GM19351 (cell line): ENCODE measurements at regions not wholly inside any gene's neighbourhood (a gene's known extent, or its start where the extent isn't known, plus 50 kb on each side); places are given as distances from the start of the nearest gene placed in this dataset.
"Not testable (repeated sequence)": the region's sequence is repeated elsewhere in the genome, so short reads cannot be mapped to it uniquely, and the experiment has no call there.

Source experiments
- ATAC-seq: cut with Tn5 transposase; IDR thresholded peaks from one replicate; pipeline ENCODE4 v1.9.1; 2021; ENCODE audit warnings: mild to moderate bottlenecking, moderate library complexity; ENCODE audit not compliant: unreplicated experiment

DNA sequence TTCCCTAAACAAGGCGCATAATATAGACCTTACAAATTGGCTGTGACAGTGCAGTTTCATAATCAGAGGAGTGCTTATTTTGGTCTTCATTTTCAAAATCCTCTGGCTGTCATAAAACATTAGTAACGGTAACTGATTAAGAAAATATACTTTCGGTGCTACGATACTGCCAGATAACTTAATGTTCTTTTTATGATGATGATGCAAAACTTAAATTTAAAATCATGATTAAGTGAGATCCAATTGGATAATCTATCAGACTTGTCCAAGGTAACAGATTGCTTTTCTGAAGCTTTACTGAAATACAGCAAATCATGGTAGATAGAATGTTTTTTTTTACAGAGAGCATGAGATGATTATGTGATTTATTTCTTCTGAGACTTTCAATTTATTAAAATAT lies 364.2 kb upstream of the CNTN3 start:
- no peak for ATAC-seq

DNA sequence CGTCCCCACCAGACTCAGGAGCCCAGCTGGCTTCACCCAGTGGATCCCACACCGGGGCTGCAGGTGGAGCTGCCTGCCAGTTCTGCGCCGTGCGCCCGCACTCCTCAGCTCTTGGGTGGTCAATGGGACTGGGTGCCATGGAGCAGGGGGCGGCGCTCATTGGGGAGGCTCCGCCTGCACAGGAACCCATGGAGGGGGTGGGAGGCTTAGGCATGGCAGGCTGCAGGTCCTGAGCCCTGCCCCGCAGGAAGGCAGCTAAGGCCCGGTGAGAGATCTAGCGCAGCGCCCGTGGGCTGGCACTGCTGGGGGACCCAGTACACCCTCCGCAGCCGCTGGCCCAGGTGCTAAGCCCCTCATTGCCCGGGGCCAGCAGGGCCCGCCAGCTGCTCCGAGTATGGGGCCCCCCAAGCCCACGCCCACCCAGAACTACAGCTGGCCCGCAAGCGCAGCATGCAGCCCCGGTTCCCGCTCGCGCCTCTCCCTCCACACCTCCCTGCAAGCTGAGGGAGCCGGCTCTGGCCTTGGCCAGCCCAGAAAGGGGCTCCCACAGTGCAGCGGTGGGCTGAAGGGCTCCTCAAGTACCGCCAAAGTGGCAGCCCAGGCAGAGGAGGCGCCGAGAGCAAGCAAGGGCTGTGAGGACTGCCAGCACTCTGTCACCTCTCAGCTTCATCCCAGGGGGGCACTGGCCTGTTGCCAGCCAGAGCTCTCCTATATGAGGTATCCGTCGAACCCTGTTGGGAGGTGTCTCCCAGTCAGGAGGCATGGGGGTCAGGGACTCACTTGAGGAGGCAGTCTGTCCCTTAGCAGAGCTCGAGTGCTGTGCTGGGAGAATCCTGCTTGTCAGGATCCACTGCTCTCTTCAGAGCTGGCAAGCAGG lies 370.8 kb upstream of the CNTN3 start:
- not testable (repeated sequence) for ATAC-seq

DNA sequence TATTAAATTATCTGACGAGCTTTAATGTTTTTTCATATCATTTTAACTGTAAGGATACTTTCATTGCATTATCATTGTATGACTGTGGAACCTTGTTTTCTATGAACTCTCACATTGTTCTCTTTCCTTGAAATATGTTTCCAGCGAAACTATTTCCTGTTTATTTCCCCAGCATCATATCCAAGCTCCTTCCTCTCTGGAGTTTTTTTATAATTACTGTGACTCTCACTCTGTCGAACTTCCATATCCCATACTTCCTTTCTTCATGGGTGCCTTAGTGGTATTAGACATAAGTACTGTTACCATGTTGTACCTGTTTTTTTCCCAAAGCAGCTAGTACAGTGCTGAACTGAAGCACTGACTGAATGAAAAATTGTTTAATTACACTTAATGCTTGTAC lies 373.6 kb upstream of the CNTN3 start:
- no peak for ATAC-seq

GRCh38 chr3:74992898-74993297 lies 378.4 kb upstream of the CNTN3 start:
- ATAC-seq: no peak

DNA sequence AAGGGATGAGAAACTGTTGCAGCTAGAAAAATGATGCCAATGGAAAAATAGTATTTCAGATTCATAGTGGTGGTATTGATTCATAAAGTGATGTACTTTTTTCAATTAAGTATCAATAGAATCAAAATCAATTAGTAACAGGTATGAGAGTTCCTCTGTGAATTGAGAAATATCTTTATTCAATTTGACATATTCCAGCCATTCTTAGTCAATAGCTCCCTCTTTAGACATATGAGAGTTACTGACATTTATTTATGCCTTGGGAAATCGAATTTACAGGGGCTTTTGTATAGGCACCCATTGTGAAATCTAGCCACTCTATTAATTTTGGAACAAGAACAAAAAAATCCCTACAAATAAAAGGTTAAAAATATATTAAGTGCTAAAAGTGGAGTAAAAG lies 386.9 kb upstream of the CNTN3 start:
- no peak for ATAC-seq

- no peak for ATAC-seq
These were observed 398.4 kb upstream of the CNTN3 start for GRCh38 chr3:75012791-75013331.

GRCh38 chr3:75014008-75014407 lies 399.5 kb upstream of the CNTN3 start:
- no peak for ATAC-seq

- no peak for ATAC-seq
These were observed 400.8 kb upstream of the CNTN3 start for GRCh38 chr3:75015280-75015679.

DNA sequence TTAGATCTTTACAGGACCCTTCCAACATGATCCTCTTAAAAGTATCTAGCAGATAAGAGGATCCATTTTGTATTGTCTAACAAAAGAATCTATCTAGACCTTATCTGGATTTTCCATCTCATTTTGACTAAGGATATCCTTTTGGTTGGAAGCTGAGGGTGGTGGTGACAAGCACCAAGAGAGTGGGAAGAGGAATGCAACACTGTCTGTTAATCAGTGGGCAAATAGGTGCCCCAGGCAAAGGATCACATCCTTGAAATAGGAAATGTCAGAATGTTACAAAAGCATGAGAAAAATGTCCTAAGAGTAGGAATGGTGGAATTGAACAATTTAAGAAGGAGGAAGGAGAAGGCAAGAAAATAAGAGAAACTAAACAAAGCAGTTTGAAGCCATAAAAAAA lies 420.7 kb upstream of the CNTN3 start:
- no peak for ATAC-seq

- no peak for ATAC-seq
These were observed 428.5 kb upstream of the CNTN3 start for GRCh38 chr3:75042941-75043340.

- no peak for ATAC-seq
These were observed 434.2 kb upstream of the CNTN3 start for GRCh38 chr3:75048650-75049049.

DNA sequence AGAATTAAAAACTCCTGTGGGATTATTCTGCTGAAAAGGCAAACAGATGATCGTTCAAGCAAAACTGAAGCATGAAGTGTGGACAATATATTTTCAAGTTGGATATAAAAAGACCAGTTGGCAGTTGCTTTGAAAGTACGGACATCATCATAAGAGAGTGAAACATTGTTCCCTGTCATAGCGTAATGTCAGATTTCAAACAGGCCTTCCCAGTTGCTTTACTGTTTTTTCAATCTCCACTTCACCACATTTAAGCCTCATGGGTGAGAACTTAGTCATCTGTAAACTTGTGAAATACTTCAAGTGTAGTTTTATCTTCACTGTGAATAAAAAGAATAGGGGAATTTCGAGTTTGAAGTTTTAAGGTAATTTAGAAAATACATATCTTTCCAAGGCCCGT lies 435.1 kb upstream of the CNTN3 start:
- ATAC-seq: no peak

- no peak for ATAC-seq
These were observed 444.7 kb upstream of the CNTN3 start for GRCh38 chr3:75059120-75059519.

DNA sequence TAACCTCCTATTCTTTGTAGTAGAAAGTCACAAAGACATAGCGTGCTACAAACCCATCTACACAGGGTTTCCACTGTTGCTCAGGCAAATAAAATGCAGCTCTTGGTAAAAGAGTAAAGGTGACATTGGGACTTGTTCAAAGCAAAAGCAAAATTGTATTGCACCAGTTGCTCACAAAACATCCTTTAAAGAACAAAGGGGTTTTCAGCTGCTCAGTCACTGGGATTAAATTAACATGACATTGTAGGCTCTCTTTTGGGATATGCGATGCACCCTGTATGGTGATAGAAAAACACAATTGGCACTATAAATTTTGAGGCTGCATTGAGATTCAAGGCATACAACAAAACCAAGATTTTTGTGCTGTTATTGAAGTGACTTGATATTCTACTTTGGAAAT lies 447.3 kb upstream of the CNTN3 start:
- ATAC-seq: no peak

DNA sequence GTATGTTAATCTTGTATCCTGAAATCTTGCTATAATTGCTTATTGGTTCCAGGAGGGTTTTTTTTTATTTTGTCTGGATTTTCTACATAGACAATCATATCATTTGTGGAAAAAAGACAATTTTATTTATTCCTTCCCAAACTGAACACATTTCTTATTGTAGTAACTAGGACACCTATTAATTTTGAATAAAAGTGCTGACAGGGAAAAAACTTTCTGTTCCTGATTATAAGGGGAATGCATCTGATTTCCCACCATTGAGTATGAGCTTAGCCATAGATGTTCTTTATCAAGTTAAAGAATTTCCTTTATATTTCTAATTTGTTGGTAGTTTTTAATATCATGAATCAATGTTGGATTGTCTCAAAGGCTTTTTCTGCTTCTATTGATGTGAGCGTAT lies 460.7 kb upstream of the CNTN3 start:
- ATAC-seq: no peak

GRCh38 chr3:75076481-75076880 lies 462.0 kb upstream of the CNTN3 start:
- no peak for ATAC-seq

DNA sequence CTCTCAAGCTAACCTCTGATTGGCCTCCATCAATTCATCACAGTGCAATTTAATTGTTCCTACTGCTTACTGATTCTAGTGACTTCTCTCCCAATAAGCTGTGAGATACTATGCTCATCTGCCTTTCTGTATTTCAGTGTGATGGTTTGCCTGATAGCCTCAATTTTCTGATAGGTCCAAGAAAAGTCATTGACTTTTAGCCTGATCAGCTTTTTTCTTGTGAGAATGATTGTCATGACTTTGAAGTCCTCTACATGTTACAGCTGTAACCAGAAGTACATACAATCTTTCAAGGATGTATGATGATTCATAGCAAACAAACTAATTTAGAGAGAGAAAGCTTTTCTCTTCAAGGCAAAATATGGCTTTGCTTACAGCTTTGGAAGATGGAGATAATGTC lies 463.8 kb upstream of the CNTN3 start:
- ATAC-seq: no peak

GRCh38 chr3:75082845-75083244 lies 468.4 kb upstream of the CNTN3 start:
- ATAC-seq: no peak

DNA sequence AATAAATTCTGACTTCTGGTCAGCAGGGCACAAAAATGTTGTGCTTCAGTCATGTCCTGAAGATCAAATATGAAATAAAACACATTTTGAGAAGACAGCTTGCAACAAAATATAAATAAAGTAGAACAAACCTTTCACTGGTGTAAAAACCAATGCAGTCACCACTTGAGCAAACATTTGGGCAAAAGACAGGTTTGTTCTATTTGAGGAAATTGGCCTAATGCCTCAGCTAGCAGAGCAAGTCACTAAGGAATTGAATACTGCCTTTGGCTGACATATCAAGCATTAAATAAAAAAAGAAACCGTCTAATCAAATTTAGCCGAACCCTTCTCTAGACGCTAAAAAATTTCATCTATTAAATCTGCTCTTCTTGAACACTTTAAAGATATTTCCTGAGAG lies 475.4 kb upstream of the CNTN3 start:
- ATAC-seq: no peak

- ATAC-seq: no peak
These were observed 487.1 kb upstream of the CNTN3 start for GRCh38 chr3:75101329-75102147.

DNA sequence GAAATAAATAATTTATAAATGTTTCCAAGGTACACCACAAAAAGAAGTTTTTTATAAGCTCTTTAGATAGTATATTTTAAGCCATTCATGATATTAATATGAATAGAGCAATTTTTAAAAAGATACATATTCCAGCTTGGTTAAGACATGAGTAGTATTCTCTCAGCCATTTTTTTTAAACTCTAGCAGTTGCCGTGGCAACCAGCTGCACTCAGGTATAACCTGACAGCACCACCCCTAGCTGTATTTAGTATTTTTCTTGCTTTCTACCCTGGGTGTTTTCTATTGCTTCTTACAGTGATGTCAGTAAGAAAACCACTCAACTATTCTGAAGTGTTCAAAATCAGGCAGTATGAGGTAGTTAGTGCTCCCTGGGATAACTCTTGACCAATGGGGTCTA lies 496.3 kb upstream of the CNTN3 start:
- ATAC-seq: no peak

- ATAC-seq: no peak
These were observed 501.2 kb upstream of the CNTN3 start for GRCh38 chr3:75115695-75116094.
